PC-3 (cell line): ENCODE measurements at regions not wholly inside any gene's neighbourhood (a gene's known extent, or its start where the extent isn't known, plus 50 kb on each side); places are given as distances from the start of the nearest gene placed in this dataset.

ENCODE experiments used
- CTCF ChIP-seq: fragments of 300-600 bp; sonication (generic); conservative IDR thresholded peaks from 2 replicates; pipeline ENCODE4 v1.5.1; 2017; ENCODE audit warnings: antibody characterized with exemption, low read depth, mild to moderate bottlenecking, low read length
- EZH2 ChIP-seq: fragments of 300-600 bp; sonication (generic); IDR thresholded peaks from one replicate; pipeline ENCODE4 v1.6.1; 2017; ENCODE audit warnings: antibody characterized with exemption, mild to moderate bottlenecking, low read length; ENCODE audit not compliant: unreplicated experiment
- EZH2phosphoT487 ChIP-seq: fragments of 300-600 bp; sonication (generic); IDR thresholded peaks from 2 replicates; pipeline ENCODE4 v1.6.1; 2018; ENCODE audit warnings: mild to moderate bottlenecking, antibody characterized with exemption, low read length, borderline replicate concordance

- TF ChIP-seq CTCF (no peak), EZH2 (no peak), EZH2phosphoT487 (no peak)
These were observed 84.6 kb upstream of the FAM3C start for GRCh38 chr7:121480566-121481335.
